ENCODE measurements at regions not wholly inside any gene's neighbourhood (a gene's known extent, or its start where the extent isn't known, plus 50 kb on each side); places are given as distances from the start of the nearest gene placed in this dataset.
"Not testable (repeated sequence)": the region's sequence is repeated elsewhere in the genome, so short reads cannot be mapped to it uniquely, and the experiment has no call there.

- 69 to 78% methylated on average over 4 of the region's 4 CpGs for whole genome bisulfite sequencing, 2 donors
- H3K27ac ChIP-seq, result no peak overlapping the region
- no peak for ATAC-seq
Measured at GRCh38 chr3:163717377-163717776, 1360.9 kb downstream of the SI start.

GRCh38 chr3:163708428-163708827 is 1369.9 kb downstream of the SI start:
- no peak for TF ChIP-seq CTCF (IDR thresholded peaks at IDR 0.05)
- TF ChIP-seq POLR2A (IDR thresholded peaks at IDR 0.05), result no peak
- no peaks in the 10 kb centered on the region for H3K36me3 ChIP-seq (replicated peaks in 1 of 2; ENCODE audit: insufficient read depth in 1 of 2, low read depth in 2 of 2)
- H3K4me3 ChIP-seq, result no peak overlapping the region
- H3K27me3 ChIP-seq, result no peaks in the 10 kb centered on the region
- no peak for DNase-seq
- intact Hi-C loops (cut with DNase I), result no loop called here
- no peak overlapping the region for H3K27ac ChIP-seq
- WGBS, 2 donors, result 66 to 67% methylated on average over 1 of the region's 1 CpG
- no peaks in the 10 kb centered on the region for H3K4me1 ChIP-seq
- H3K9me3 ChIP-seq, result no peaks in the 10 kb centered on the region
- no peak for ATAC-seq

More at GRCh38 chr3:163717377-163717776, 1360.9 kb downstream of the SI start:
- Histone ChIP-seq H3K4me3 (no peak overlapping the region), H3K9me3 (no peaks in the 10 kb centered on the region), H3K27me3 (no peaks in the 10 kb centered on the region), H3K36me3 (replicated peaks in 1 of 2; ENCODE audit: insufficient read depth in 1 of 2, low read depth in 2 of 2) (no peaks in the 10 kb centered on the region), H3K4me1 (no peaks in the 10 kb centered on the region)
- DNase-seq, result no peak
- intact Hi-C loops (cut with DNase I), result no loop called here
- no peak for TF ChIP-seq CTCF (IDR thresholded peaks at IDR 0.05)
- no peak for TF ChIP-seq POLR2A (IDR thresholded peaks at IDR 0.05)

- Histone ChIP-seq H3K36me3 (replicated peaks in 1 of 2; ENCODE audit: insufficient read depth in 1 of 2, low read depth in 2 of 2) (no peaks in the 10 kb centered on the region), H3K4me1 (no peaks in the 10 kb centered on the region), H3K27ac (no peak overlapping the region), H3K27me3 (no peaks in the 10 kb centered on the region), H3K4me3 (no peak overlapping the region), H3K9me3 (no peaks in the 10 kb centered on the region)
- TF ChIP-seq POLR2A (IDR thresholded peaks at IDR 0.05) (no peak), CTCF (IDR thresholded peaks at IDR 0.05) (no peak)
- DNase-seq, result no peak
- ATAC-seq, result no peak
- intact Hi-C loops (cut with DNase I), result no loop called here
Measured at GRCh38 chr3:163707659-163708058, 1370.6 kb downstream of the SI start.

GRCh38 chr3:163698221-163698620 is 1380.1 kb downstream of the SI start:
- DNase-seq; H3K27me3 ChIP-seq; H3K4me3 ChIP-seq; ATAC-seq; H3K36me3 ChIP-seq (replicated peaks in 1 of 2; ENCODE audit: insufficient read depth in 1 of 2, low read depth in 2 of 2); H3K9me3 ChIP-seq; H3K4me1 ChIP-seq; H3K27ac ChIP-seq; intact Hi-C loops (cut with DNase I): not testable (repeated sequence)
- 26 to 35% methylated on average over 5 of the region's 5 CpGs for WGBS, 2 donors

GRCh38 chr3:163692494-163692893 is 1385.8 kb downstream of the SI start:
- TF ChIP-seq POLR2A (IDR thresholded peaks at IDR 0.05), result no peak
- no peak for TF ChIP-seq CTCF (IDR thresholded peaks at IDR 0.05)
- intact Hi-C loops (cut with DNase I), result no loop called here
- H3K36me3 ChIP-seq (replicated peaks in 1 of 2; ENCODE audit: insufficient read depth in 1 of 2, low read depth in 2 of 2), result no peaks in the 10 kb centered on the region
- WGBS, 2 donors, result 53 to 70% methylated on average over 1 of the region's 1 CpG
- no peaks in the 10 kb centered on the region for H3K4me1 ChIP-seq
- H3K27me3 ChIP-seq, result no peaks in the 10 kb centered on the region
- no peak overlapping the region for H3K4me3 ChIP-seq
- no peak for ATAC-seq
- H3K27ac ChIP-seq, result no peak overlapping the region
- H3K9me3 ChIP-seq, result peaks cover 0 to 5% (median 0%) of the 10 kb centered on the region in 3 donors
- DNase-seq, result no peak
